ENCODE measurements at regions not wholly inside any gene's neighbourhood (a gene's known extent, or its start where the extent isn't known, plus 50 kb on each side); places are given as distances from the start of the nearest gene placed in this dataset.

DNA sequence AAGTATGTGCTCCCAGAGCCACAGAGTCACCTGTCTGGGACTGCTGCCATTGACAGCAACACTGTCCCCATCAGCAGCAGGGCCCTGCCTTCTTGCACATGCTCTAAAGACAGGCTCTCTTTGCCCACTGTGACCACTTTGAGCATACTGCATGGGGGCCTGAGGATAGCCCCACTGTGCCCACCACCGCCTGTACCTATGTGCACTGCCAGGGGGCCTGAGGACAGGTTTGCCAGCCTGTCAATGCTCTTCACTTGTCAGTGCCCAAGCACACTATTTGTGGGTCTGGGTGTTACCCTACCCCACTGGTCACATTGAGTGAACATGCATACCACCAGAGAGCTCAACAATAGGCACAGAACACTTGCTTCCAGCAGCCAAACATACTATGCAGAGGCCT, 1137.0 kb upstream of the FANCL start:
- TF ChIP-seq CTCF (IDR thresholded peaks at IDR 0.05; ENCODE audit: low read depth, low read length) (no peak), EZH2phosphoT487 (IDR thresholded peaks at IDR 0.05; ENCODE audit: low read depth) (no peak)

Measured in OCI-LY3 (cell line).